Suprapubic skin (tissue), 4 donors: ENCODE measurements at regions not wholly inside any gene's neighbourhood (a gene's known extent, or its start where the extent isn't known, plus 50 kb on each side); places are given as distances from the start of the nearest gene placed in this dataset.

Experiments used
- CTCF ChIP-seq, 2 donors: fragments of 200-600 bp in 1 of 2; fragments of 450-650 bp in 1 of 2; sonication (generic) in 1 of 2; IDR thresholded peaks; one replicate each; pipeline ENCODE4 v1.5.1; 2016 to 2019; ENCODE audit warnings: antibody characterized with exemption in 2 of 2, mild to moderate bottlenecking in 1 of 2, moderate library complexity in 1 of 2
- EP300 ChIP-seq: sonication (generic); formaldehyde crosslinking; IDR thresholded peaks from one replicate; pipeline ENCODE4 v1.6.1; 2017; ENCODE audit warnings: antibody characterized with exemption
- POLR2A ChIP-seq, 2 donors: fragments of 450-650 bp; IDR thresholded peaks; one replicate each; pipeline ENCODE4 v1.6.1; 2017; ENCODE audit warnings: antibody characterized with exemption in 2 of 2, mild to moderate bottlenecking in 2 of 2, moderate library complexity in 2 of 2
- POLR2AphosphoS5 ChIP-seq, 3 donors: sonication (generic); formaldehyde crosslinking; IDR thresholded peaks; one replicate each; pipeline ENCODE4 v1.6.1; 2017; ENCODE audit warnings: antibody characterized with exemption in 3 of 3

- no peak for TF ChIP-seq CTCF (IDR thresholded peaks at IDR 0.05)
- no peak for TF ChIP-seq EP300
- no peak for TF ChIP-seq POLR2A (IDR thresholded peaks at IDR 0.05)
- no peak for TF ChIP-seq POLR2AphosphoS5 (IDR thresholded peaks at IDR 0.05)
These were observed 200.0 kb downstream of the FAM170A start for GRCh38 chr5:119829341-119829740.
